NCI-H345 treated with DMSO at 0.1 percent for 48 hours (cell line): ENCODE measurements at regions not wholly inside any gene's neighbourhood (a gene's known extent, or its start where the extent isn't known, plus 50 kb on each side); places are given as distances from the start of the nearest gene placed in this dataset.
A peak's percentile ranks its signal among the peaks of the same experiment; 100 is the strongest.
"Not testable (repeated sequence)": the region's sequence is repeated elsewhere in the genome, so short reads cannot be mapped to it uniquely, and the experiment has no call there.

Experiments used
- DNase-seq: peaks from one replicate; lab custom pipeline; 2025; ENCODE audit not compliant: unreplicated experiment; lab: John Stamatoyannopoulos, UW

DNA sequence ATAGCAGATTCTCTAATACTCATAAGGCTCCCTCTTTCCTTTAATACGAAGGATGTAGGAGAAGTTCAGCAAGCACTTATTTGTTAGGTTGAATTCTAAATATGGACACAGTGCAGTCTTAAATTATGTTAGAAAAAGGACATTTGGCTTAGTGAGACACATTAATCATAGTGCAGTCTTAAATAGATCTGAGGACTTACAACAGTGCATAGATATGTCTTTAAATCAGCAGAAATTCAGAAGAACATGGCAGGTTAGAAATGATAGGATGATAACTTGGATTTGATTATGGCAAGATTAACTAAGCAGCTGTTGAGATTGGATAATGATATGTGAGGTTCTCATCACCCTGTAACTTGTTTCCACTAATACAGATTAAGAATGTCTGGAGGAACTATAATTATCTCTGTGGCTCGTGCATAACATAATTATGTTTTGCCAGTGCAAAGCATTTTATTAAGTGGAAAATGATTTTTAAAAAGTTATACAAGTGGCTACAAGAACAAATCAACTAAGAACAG lies 485.9 kb downstream of the USP25 start:
- no peak for DNase-seq

DNA sequence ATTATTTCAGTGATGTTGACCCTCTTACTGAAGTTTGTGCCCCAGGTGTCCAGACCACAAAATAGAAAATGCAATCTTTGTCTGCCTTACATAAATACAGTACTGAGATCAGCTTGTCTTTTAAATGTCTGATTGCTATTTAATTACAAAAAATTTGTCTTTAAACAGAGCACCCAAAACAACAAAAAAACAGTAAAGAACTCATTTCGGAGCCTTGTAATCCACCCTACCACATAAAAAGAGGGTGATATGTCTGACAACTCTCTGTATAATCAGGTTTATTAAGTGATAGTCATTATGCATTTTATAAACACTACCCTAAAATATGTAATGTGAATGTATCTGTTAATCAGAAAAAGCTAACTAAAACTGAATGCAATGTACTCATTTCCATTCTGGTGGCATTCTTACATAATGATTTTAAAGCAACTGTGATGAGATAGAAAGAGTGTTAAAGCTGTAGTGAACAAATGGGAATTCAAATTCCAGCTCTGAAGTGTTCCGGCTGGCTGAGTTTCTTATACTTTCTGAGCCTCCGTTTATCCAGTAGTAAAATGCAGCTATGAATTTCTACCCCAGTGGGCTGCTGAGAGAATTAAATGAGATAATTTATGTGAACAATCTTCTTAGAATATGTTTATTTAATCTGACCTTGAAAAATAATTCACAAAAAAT lies 486.6 kb downstream of the USP25 start:
- no peak for DNase-seq

GRCh38 chr21:16218682-16219343 lies 489.0 kb downstream of the USP25 start:
- no peak for DNase-seq

DNA sequence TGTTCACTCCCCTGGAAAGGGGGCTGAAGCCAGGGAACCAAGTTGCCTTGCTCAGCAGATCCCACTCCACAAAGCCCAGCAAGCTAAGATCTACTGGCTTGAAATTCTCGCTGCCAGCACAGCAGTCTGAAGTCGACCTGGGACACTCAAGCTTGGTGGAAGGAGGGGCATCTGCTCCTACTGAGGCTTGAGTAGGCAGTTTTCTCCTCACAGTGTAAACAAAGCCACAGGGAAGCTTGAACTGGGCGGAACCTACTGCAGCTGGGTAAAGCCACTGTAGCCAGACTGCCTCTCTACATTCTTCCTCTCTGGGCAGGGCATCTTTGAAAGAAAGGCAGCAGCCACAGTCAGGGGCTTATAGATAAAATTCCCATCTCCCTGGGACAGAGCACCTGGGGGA lies 495.0 kb downstream of the USP25 start:
- not testable (repeated sequence) for DNase-seq

- no peak for DNase-seq
These were observed 510.0 kb downstream of the USP25 start for GRCh38 chr21:16239659-16240265.

DNA sequence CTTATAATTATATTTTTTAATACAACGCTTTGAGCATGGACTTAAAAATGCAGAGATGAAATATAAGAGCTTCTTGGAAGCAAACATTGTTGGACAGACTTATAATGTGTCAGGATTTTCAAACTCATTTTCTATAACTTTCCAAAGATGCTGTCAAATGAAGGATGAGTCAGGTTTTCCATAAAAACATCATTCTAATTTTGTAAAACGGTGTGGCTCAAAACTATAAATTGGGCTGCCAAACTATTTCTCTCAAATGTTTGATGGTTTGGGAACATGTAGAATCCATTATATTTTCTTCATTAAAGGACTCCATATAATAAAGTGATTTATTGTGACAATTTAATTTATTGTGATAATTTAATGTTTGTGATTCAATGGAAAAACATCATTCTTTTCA lies 511.2 kb downstream of the USP25 start:
- DNase-seq = no peak

DNA sequence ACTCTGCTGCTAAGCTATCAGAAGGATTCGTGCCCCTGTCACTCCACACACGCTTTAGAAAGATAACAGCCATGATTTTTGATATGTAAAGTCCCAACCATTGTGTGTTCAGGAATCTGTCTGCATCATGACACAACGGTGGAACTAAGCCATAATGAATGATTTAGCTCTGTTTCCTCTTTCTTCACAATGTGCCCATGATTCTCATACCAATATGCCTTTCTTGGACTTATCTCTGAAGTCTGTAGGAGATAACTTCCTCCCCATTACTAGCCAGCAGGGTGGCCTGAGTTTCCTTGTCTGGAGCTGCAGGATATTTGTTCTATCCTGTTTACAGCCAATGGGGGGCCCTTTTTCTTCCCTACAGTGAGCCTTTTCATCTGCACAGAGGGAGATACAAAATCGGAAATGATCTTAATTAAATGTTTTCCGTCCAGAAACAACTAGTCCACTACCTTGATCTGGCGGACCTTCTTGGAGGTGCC lies 511.7 kb downstream of the USP25 start:
- no peak for DNase-seq

GRCh38 chr21:16243396-16243795 lies 513.6 kb downstream of the USP25 start:
- DNase-seq = no peak

- no peak for DNase-seq
These were observed 518.9 kb downstream of the USP25 start for GRCh38 chr21:16248705-16249104.

DNA sequence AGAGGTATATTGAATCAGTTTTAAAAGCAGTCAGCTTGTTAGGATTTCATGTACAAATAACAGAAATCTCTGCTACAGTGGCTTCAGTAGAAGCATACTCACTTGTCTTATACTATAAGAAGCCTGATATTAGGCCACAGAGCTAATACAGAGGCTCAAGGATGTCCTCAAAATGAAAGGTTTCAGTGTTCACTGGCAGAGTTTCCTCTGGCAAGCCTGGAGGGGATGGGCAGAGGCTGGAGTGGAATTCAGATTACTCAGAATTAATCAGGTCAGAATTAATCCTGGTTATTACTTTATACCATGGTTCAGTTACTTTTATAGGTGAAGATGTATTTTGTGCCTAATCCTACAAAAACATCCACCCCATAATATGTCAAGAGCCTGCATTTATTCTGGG lies 520.5 kb downstream of the USP25 start:
- DNase-seq = no peak

GRCh38 chr21:16258844-16259611 lies 529.2 kb downstream of the USP25 start:
- no peak for DNase-seq

- no peak for DNase-seq
These were observed 532.3 kb downstream of the USP25 start for GRCh38 chr21:16262091-16262490.

- no peak for DNase-seq
These were observed 534.5 kb downstream of the USP25 start for GRCh38 chr21:16264319-16264718.

DNA sequence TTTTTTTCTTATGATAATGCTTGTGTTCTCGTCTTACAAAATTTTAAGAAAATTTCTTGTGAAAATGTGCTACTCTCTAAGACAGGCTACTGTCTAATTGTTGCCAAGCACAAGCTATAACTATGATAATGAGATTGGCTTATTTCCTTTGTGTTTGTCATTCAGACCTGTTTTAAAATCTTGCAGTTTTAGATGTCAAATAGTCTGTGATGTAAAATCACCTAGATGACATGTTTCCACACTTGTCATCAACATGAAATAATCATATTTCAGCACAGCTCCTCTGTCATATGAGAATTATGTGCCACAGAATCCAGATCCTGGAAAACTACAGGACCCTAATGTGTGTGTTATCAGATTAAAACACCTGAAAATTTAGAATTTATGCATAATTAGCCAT lies 539.7 kb downstream of the USP25 start:
- DNase-seq = no peak

GRCh38 chr21:16279731-16280581 lies 550.2 kb downstream of the USP25 start:
- DNase-seq = no peak

DNA sequence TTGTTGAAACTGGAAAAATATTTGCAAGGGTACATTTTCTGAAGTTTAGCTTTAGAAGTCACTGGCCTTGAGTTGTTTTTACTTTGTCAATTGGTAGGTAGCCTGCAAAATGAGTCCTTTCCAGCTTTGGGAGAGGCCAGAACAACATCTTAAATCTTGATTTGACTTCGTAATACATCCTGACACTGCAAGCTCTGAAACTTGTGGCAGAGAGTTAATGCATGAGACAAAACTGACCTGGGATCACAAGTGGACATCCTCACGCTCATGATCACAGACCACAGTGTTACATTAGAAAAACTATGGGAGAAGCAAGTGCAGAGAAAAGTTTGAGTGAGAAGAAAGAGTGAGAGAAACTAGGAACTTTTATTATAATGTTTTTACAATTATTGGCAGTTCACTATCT lies 550.9 kb downstream of the USP25 start:
- no peak for DNase-seq

GRCh38 chr21:16283516-16283915 lies 553.7 kb downstream of the USP25 start:
- DNase-seq = no peak

DNA sequence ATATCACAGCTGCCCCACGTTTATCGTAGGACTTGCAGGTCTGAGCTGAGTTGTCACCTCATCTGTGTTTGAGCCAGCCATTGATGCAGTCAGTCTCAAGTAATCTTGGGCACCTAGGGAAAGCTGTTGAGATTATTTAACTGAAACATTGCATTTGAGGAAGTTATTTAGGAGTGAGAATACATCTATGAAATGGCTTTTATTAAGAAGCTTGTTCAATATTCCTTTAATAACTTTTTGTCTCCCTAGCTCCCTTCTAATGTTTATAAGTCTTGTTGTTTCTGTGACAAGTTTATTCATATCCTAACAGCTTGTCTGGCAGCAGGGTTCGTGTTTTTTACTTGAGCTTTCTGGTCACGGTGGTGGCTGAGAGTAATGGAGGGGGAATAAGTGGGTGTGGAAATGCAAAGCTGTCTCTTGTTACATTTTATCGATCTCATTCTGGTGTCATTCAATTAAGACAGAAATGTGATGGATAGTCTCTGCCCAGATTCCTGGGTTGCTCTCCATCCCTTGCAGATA lies 555.9 kb downstream of the USP25 start:
- DNase-seq = peak; percentile 37

- DNase-seq = no peak
These were observed 557.3 kb downstream of the USP25 start for GRCh38 chr21:16287046-16287445.

- DNase-seq = no peak
These were observed 561.5 kb downstream of the USP25 start for GRCh38 chr21:16291296-16291695.
